GM21717 (cell line): ENCODE measurements at regions not wholly inside any gene's neighbourhood (a gene's known extent, or its start where the extent isn't known, plus 50 kb on each side); places are given as distances from the start of the nearest gene placed in this dataset.
A peak's percentile ranks its signal among the peaks of the same experiment; 100 is the strongest.
"Not testable (repeated sequence)": the region's sequence is repeated elsewhere in the genome, so short reads cannot be mapped to it uniquely, and the experiment has no call there.

Source experiments
- ATAC-seq: cut with Tn5 transposase; IDR thresholded peaks from one replicate; pipeline ENCODE4 v1.9.1; 2021; ENCODE audit warnings: mild to moderate bottlenecking, moderate library complexity; ENCODE audit not compliant: unreplicated experiment

DNA sequence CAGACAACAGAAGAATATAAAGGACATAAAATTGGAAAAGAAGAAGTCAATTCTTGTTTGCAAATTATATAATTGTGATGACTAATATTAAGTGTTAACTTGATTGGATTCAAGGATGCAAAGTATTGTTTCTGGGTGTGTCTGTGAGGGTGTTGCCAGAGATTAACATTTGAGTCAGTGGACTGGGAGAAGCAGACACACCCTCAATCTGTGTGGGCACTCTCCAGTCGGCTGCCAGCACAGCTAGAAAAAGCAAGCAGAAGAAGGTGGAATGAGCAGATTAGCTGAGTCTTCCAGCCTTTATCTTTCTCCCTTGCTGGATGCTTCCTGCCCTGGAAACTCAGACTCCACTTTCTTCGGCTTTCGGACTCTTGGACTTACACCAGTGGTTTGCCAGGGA, 51.7 kb downstream of the UBE2NL start:
- no peak for ATAC-seq

DNA sequence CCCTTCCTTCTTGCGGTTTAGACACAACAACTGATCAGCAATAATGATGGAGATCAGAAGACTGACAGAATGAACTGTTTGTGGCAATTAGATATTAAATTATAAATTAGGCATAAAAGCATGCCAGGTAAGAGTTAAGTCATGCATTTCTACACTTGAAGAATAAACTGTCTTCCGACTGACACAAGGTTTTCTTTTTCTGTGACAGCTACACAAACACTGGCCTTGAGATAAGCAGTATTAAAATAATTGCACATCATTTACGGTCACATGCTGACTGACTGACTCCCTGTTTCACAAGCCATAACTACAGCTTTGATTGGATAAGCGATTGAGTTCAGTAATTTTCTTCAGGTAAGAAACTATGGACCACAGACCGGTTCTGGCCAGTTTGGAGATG, 56.2 kb downstream of the UBE2NL start:
- no peak for ATAC-seq

DNA sequence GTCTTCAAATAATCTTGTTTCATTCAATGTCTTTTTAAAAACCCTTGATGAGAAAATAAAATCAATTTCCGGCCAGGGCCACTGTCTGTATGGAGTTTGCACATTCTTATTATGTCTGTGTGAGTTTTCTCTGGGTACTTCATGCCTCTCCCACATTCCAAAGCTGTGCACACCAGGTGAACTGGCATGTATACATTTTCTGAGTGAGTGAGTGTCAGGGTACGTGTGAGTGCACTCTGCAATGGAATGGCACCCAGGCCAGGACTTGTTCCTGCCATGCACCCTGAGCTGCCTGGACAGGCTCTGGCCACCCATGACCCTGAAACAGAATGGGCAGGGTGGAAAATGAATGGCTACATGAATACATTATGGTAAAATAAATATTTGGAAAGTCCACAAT, 61.3 kb downstream of the UBE2NL start:
- no peak for ATAC-seq

DNA sequence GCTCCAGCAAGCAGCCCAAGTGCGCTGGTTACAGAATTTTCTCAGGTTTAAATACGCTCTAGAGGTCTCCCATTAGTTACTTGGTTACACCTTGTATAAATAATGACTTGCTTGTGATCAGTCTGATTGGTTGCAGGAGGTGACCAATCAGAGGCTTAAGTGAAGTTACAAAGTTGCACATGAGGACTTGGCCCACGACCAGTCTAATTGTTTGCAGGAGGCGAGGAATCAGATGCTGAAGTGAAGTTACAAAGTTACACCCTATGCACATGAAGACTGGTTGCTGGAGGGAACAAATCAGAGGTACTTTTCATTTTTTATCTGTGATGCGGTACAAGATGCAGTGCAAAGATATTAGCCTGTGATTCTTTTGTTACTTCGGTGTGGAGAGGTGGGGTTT, 80.7 kb downstream of the UBE2NL start:
- no peak for ATAC-seq

DNA sequence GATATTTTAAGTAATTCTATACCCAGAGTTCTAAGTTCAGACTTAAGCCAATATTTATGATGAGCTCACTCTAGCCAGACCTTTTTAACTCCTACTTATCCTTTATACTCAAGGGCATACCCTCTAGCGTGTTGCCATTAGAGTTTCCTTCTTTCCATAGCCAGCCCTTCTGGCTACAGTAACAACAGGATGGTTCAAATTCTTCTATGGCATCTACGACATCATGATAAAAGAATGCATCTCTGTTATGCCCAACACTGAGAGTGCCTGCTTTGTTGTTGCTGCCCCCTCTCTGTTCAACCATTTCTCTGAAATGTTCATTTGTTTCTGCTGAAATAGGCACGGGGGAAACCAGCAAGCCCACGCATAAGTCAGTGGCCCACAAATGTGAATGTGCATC, 104.5 kb downstream of the UBE2NL start:
- ATAC-seq, result no peak

DNA sequence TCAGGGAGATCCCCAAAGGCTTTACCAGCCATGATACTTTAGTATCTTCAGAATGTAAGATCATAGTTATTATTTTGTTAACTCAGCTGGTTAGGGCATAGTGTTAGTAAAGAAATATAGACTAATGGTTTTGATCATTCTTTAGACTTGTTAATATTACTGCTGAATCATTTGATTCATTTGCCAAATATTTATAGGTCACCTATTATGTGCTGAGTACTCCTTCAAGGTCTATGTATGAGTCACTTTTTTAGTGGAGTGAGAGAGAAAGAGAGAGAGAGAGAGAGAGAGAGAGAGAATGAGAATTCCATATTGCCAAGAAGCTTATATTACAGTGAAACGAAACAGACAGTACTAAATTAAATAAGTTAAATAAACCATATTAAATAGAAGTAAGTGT, 110.3 kb downstream of the UBE2NL start:
- no peak for ATAC-seq

DNA sequence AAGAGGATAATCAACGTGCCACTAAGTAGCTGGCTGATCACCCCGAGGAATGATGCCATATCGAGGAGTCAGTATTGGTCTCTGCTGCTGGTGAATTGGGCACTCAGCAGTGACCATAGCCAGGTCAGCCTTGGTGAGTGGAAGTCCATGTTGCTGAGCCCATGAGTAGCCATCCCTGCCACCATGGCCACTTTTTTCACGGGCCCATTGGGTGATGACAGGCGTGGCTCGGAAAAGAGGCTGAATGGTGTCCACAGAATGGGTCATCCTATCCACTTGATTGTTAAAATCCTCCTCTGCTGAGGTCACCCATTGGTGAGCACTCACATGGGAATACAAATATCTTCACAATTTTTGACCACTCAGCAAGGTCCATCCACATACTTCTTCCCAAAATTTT, 114.4 kb downstream of the UBE2NL start:
- no peak for ATAC-seq

DNA sequence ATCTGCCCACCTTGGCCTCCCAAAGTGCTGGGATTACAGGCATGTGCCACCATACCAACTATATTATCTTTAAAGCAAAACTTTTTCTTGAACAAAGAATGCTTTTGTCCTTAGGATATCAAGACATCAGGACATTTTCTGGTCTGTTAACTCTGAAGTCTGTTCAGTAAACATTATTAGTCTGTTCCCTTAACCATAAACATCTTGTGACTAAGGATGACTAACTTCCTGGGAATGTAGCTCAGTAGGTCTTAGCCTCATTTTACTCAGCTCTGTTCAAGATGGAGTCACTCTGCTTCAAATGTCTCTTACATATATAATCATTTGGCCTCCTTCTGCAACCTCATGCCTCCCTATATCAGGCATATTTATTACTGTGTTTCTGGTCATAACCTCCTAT, 122.9 kb downstream of the UBE2NL start:
- no peak for ATAC-seq

DNA sequence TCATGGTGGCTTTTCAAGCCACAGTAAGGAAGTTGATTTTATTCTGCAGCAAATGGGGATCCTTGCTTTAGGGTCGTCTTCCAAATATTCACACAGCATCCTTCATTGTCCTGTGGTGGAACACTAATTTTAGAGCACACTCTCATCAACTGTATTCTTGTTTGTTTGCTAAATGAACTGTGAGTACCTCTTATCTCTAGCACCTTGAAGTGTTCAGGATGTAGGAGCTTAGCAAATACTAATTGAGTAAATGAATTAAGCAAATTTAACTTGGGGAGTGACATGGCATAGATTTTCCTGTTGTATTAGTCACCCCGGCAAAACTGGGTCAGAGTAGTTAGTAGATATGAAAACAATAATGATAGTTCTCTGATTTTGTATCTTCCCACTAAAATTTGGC, 156.9 kb downstream of the UBE2NL start:
- ATAC-seq, result no peak

DNA sequence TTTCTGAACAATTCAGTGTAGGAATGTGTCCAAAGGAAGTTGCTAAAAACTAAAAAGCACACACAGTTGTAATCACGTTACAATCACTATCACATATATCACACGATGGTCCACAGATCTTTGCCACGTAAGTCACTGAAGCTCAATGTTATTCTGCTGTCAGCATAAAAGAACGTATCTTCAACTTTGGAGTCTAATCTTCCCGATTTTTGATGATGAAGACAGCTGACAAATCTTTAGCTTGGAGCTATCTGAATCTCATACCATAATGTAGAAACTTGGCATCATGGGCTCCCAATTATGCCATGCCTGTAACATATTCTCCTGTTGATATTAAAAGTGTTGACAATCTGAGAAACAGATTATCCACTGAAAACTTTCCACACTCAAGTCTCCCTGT, 158.4 kb downstream of the UBE2NL start:
- ATAC-seq, result no peak

DNA sequence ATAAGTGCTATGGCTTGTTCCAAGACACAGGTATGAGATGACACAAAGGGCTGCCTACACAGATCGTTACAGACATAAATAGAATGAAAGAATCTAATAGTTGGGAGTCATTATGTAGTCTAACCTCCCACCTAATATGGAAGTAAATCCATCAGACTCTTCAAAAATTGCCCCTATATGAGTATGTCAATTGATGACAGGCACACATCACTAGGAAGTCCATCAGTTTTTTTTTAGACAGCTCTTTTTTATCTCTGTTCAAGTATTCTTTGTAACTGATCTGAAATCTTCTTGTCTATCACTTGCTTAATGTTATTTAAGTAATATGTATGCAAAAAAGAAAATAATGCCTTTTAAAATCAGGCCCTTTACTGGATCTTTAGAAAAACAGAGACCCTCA, 191.6 kb downstream of the UBE2NL start:
- no peak for ATAC-seq

DNA sequence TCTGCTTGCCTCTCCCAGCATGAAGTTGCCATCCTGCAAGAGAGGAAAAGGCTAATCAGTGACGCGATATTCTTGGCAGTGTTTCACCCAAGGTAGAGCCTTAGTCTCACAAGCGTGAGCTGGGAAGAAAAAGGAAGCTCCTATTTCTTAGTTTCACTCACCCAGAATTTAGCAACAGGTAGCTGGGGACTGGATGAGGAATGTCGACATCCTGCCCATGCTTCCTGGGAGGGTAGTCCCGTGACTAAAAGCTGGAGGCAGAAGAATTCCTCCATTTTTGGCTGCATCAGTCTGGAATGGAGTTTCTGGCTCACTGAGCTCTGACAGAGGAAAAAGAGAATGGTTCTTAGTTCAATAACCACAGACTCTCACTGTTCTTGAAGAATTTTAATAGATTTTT, 198.4 kb downstream of the UBE2NL start:
- not testable (repeated sequence) for ATAC-seq

DNA sequence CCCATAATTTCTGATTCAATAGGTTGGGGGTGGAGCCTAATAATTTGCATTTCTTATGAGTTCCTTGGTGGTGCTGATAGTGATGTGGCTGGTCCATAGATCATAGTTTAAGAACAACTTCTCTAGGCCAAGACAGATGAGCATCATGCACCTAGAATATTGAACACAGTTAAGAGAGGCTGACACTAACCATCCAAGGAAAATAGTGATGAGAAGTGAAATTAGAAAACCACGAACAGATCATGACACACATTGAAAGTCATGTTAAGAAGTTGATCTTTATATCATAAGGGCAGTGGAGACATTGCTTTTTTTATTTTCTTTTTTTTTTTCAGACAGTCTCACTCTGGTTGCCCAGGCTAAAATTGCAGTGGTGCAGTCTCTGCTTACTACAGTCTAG, 205.8 kb downstream of the UBE2NL start:
- ATAC-seq, result not testable (repeated sequence)

DNA sequence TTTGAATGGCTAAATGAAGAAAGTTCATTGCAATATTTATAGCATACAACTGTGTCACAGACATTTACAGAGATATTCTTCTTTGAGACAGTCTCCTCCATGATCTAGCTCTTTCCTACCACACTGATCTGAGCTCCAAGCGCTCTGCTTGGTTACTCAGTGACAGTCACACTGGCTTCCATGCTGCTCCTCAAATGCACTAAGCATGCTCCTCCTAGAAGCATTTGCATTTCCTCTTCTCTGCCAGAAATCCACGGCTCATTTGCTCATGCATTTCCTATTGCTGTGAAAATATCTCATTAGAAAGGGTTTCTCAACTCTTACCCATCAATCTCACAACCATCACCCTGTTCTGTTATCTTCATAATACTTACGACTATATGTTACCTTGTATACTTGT, 208.2 kb downstream of the UBE2NL start:
- ATAC-seq, result not testable (repeated sequence)

DNA sequence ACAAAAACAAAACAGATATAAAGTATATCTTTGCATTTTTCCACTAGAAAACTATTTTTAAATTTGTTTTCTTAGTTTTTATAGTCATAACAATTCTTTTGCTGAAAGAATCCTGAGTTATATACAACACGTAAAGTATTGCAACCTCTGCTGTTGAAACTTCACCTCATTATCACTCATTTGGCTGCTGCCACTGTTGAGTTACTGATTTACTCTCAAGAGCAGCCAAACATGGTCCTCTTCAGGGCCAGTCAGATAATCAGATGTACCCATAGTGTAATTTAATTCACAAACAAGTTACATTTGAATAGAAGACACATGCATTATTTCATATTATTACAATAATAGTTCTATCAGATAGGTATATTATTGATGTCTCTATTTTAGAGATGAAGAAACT, 235.6 kb downstream of the UBE2NL start:
- ATAC-seq, result not testable (repeated sequence)

DNA sequence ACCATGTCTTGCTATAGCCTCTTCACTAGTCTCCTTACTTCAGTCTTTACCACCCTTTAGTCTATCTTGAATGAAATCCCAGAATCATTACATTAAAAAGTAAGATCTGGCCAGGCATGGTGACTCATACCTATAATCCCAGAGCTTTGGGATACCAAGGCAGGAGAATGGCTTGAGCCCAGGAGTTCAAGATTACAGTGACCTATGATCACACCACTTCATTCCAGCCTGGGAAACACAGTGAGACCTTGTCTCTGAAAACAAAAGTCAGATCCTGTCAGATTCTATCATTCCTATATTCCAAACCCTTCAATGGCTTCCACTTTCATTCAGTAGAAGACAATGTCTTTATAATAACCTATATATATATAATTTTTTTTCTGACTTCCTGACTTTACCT, 237.7 kb downstream of the UBE2NL start:
- not testable (repeated sequence) for ATAC-seq

DNA sequence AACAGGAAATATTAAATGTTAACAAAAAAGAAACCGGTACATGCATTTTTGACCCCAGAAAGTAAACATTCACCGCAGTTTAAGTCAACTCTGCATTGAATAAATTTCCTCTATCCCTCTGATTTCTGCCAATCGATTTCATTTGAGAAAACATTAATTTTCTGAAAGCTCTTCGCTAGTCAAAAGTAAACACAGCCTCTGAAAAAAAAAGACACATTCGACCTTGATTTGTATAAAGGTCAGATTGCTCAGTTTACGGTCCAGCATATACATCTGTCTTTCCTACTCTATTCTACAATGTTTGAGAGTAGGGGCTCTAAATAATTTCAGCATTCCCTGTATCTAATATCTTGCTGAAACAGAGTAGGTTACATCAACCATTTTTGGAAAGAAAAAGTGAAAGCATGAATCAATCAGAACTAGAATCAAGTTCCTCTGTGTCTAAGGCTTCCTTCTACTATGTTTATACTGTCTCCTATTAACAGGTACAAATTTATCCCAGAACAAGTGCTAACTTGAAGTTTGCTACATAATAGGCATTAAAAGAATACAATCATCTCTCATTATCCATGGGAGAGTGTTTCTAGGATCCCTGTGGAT, 243.8 kb downstream of the UBE2NL start:
- ATAC-seq, result not testable (repeated sequence)

DNA sequence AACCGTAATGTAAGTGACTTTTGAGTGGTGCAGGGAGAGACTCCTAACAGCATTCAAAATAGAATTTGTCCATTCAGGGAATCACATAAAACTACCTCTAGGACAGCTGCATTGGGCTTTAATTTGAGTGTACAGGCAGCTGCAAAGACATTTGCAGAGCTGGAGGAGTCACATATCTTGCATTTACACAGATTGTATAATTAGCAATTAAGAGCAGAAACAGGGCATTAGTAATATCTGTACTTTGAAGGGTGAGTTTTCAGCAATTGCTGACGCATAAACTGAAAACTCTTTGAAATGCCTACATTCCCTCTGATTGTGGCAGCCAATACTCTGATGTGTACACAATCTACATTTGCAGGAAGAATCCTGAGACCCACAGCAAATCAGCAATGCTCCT, 245.6 kb downstream of the UBE2NL start:
- ATAC-seq, result not testable (repeated sequence)

DNA sequence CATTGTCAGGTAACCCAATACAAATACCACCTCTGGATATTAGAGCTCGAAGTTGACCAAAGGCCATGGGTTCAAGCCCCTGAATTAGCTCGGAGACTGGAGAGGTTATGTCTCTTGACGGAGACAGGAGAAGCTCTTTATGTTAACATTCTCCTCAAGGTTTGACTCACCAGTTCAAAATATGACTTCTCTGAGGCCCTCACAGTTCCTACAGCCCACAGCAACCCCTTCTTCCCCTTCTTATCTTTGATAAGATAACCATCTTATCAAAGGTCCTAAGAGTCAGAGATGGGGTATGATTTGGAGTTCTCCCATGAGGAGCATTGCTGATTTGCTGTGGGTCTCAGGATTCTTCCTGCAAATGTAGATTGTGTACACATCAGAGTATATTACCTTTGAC, 246.6 kb downstream of the UBE2NL start:
- ATAC-seq, result not testable (repeated sequence)

DNA sequence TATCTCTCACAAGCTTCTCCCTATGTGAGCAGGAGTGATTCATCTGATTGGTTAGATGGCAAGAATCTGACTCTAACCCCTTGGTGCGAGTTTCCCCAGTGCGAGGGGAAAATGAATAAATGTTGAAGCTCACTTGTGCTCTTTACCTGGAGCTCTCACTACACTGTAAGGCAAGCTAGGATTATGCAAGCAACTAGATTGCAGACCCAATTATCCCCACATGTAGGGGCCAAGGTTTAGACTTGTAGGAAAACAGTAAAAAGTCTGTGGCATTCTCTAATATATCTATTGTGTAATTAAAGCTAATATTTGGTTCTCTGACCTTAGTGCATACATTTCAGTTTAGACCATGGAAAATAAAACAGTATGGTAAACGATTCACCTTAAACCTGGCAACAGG, 247.2 kb downstream of the UBE2NL start:
- not testable (repeated sequence) for ATAC-seq

DNA sequence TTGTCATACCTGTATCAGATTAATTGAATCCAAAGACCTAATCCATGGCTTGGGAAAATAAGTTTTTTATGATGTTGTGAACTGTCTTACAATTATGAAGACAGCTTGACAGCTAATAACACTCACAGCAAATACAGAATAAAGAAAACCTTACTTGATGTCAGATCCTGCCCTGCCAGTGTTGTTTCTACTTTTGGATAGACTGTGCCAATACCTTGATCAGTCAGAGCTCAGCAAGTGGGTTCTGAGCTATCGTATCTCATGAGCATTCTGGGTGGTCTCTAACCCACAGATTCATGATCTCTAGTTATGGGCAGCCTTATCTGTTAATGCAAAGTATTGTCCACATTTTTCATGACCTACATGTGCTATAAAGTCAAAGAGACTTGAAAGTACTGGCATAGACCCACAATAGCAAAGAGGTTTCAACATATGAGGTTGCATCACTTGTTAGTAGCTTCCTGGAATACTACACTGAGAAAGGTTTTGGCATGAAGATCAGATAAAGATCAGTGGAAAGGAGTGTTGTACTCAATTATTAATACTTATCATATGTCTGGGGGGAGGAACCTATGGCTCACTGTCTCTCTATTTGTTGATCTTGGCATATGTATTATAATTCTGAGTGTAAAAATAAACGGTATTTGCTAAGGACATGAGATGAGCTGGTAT, 250.7 kb downstream of the UBE2NL start:
- not testable (repeated sequence) for ATAC-seq

DNA sequence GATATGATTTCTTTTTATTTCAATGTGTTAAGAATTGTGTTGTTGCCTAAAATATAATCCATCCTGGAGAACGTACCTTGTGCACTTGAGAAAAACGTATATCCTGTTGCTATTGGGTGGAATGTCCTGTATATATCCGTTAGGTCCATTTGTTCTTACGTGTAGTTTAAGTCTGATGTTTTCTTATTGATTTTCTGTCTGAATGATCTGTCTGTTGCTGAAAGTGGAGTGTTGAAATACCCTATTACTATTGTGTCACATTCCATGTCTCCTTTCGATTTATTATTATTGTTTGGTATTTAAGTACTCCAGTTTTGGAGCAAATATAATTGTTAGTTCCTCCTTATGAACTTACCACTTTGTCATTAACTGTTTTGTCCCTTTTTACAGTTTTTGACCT, 270.6 kb downstream of the UBE2NL start:
- not testable (repeated sequence) for ATAC-seq

DNA sequence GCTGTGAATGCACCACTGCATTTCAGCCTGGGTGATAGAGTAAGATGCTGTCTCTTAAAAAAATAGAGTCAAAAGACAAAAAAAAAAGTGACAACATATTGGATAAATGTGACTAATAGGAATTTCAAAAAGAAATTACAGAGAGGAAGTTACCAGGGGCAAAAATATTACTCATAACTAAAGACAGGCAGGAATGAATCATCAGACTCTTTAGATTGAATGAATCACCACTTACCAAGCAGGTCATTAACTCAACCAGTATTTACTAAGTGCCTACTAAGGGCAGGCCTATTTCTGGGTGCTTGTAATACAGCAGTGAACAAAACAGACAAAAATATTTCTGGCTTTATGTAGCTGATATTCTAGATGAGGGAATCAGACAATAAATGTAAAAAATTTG, 301.3 kb downstream of the UBE2NL start:
- peak; percentile 73 for ATAC-seq
